ENCODE measurements at regions not wholly inside any gene's neighbourhood (a gene's known extent, or its start where the extent isn't known, plus 50 kb on each side); places are given as distances from the start of the nearest gene placed in this dataset.

DNA sequence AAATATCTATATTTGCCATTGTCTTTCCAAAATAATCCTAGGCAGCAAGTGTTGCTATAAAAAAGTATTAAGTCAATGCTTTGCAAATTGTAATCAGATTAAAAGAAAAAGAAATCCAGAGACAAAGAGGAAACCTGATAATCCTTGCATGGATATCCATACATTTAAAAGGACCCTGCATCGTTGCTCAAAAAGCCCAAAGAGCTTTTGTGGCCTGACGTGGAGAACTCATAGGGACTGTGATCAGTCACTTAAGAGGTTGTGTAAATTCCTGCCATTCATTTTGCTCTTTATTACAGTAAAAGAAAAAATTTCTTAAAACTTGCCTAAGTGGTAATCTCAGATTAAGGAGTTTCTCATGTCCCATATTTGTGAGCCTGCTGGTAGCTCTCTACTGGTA, 392.6 kb downstream of the C12orf75 start:
- TF ChIP-seq, protein P1, sequence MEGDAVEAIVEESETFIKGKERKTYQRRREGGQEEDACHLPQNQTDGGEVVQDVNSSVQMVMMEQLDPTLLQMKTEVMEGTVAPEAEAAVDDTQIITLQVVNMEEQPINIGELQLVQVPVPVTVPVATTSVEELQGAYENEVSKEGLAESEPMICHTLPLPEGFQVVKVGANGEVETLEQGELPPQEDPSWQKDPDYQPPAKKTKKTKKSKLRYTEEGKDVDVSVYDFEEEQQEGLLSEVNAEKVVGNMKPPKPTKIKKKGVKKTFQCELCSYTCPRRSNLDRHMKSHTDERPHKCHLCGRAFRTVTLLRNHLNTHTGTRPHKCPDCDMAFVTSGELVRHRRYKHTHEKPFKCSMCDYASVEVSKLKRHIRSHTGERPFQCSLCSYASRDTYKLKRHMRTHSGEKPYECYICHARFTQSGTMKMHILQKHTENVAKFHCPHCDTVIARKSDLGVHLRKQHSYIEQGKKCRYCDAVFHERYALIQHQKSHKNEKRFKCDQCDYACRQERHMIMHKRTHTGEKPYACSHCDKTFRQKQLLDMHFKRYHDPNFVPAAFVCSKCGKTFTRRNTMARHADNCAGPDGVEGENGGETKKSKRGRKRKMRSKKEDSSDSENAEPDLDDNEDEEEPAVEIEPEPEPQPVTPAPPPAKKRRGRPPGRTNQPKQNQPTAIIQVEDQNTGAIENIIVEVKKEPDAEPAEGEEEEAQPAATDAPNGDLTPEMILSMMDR (IDR thresholded peaks at IDR 0.05; ENCODE audit: insufficient read depth, low read length, poor library complexity, severe bottlenecking): no peak
- no peak for TF ChIP-seq EZH2phosphoT487 (conservative IDR thresholded peaks at IDR 0.05; ENCODE audit: low read length)
